Chondrocyte (in vitro differentiated cells): ENCODE measurements at regions not wholly inside any gene's neighbourhood (a gene's known extent, or its start where the extent isn't known, plus 50 kb on each side); places are given as distances from the start of the nearest gene placed in this dataset.

ENCODE experiments used
- DNase-seq: peaks from one replicate; pipeline ENCODE4 v3.0.0; 2021; ENCODE audit warnings: mixed read lengths, low spot score
- H3K27ac Mint-ChIP-seq: one replicate; pipeline ENCODE4 v1.8.0; 2021; ENCODE audit warnings: mild to moderate bottlenecking, moderate library complexity, mixed read lengths; ENCODE audit not compliant: unreplicated experiment
- H3K27me3 Mint-ChIP-seq: 2 replicates; pipeline ENCODE4 v1.8.0; 2021; ENCODE audit warnings: low read depth, mixed read lengths
- H3K36me3 Mint-ChIP-seq: 2 replicates; pipeline ENCODE4 v1.8.0; 2021; ENCODE audit warnings: low read depth, mixed read lengths
- H3K4me1 Mint-ChIP-seq: 2 replicates; pipeline ENCODE4 v1.8.0; 2021; ENCODE audit warnings: low read depth, mild to moderate bottlenecking, mixed read lengths
- H3K4me3 Mint-ChIP-seq: one replicate; pipeline ENCODE4 v1.8.0; 2021; ENCODE audit warnings: mild to moderate bottlenecking, moderate library complexity, mixed read lengths; ENCODE audit not compliant: unreplicated experiment
- H3K9me3 Mint-ChIP-seq: 2 replicates; pipeline ENCODE4 v1.8.0; 2021; ENCODE audit warnings: low read depth, mixed read lengths
- TF ChIP-seq, protein P1 (sequence below): fragments of 200-600 bp; sonication (generic); IDR thresholded peaks from 2 replicates; pipeline ENCODE4 v1.5.0; 2021; ENCODE audit warnings: antibody characterized with exemption, mild to moderate bottlenecking, moderate library complexity

DNA sequence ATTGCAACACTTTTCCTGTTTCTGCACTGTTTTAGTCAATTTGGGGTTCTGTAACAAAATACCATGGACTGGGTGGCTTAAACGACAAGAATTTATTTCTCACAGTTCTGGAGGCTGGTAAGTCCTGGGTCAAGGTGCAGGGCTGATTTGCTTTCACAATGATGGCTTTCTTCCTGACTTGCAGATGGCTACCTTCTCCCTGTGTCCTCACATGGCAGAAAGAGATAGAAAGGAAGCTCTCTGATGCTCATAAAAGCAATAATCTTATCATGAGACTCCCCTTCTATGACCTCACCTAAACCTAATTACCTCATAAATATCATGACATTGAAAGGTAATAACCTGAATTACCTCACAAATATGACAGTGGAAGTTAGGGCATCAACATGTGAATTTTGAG, 511.5 kb upstream of the CITED2 start:
- no peak for DNase-seq
- no peaks in the 10 kb centered on the region for H3K36me3 Mint-ChIP-seq
- no peak overlapping the region for H3K4me3 Mint-ChIP-seq
- no peaks in the 10 kb centered on the region for H3K9me3 Mint-ChIP-seq
- no peaks in the 10 kb centered on the region for H3K27me3 Mint-ChIP-seq
- peaks cover 55% of the 10 kb centered on the region for H3K4me1 Mint-ChIP-seq
- TF ChIP-seq, protein P1, sequence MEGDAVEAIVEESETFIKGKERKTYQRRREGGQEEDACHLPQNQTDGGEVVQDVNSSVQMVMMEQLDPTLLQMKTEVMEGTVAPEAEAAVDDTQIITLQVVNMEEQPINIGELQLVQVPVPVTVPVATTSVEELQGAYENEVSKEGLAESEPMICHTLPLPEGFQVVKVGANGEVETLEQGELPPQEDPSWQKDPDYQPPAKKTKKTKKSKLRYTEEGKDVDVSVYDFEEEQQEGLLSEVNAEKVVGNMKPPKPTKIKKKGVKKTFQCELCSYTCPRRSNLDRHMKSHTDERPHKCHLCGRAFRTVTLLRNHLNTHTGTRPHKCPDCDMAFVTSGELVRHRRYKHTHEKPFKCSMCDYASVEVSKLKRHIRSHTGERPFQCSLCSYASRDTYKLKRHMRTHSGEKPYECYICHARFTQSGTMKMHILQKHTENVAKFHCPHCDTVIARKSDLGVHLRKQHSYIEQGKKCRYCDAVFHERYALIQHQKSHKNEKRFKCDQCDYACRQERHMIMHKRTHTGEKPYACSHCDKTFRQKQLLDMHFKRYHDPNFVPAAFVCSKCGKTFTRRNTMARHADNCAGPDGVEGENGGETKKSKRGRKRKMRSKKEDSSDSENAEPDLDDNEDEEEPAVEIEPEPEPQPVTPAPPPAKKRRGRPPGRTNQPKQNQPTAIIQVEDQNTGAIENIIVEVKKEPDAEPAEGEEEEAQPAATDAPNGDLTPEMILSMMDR, result no peak
- H3K27ac Mint-ChIP-seq, result no peak overlapping the region

DNA sequence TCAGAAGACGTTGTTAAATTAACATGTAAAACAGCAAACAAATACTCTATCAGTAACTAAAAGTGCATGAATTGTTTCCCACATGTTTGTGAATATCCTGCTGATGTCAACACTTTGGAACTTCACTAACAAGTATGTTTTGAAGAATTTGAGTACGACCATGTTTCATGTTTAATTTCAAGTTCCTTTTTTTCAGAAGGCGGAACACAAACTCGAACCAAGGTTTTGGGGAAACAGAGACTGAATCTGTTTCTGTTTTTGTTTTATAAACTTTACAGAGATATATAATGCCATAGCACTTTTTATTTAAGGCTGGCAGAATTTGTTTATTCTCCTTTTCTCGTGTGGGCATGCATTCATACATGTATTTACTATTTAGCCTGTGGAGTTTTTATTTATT, 509.3 kb upstream of the CITED2 start:
- Mint-ChIP-seq H3K27me3 (no peaks in the 10 kb centered on the region), H3K9me3 (no peaks in the 10 kb centered on the region), H3K36me3 (no peaks in the 10 kb centered on the region), H3K4me3 (no peak overlapping the region), H3K27ac (peak overlapping the region; percentile 61), H3K4me1 (peaks cover 58% of the 10 kb centered on the region)
- no peak for DNase-seq
- TF ChIP-seq, protein P1, result no peak

DNA sequence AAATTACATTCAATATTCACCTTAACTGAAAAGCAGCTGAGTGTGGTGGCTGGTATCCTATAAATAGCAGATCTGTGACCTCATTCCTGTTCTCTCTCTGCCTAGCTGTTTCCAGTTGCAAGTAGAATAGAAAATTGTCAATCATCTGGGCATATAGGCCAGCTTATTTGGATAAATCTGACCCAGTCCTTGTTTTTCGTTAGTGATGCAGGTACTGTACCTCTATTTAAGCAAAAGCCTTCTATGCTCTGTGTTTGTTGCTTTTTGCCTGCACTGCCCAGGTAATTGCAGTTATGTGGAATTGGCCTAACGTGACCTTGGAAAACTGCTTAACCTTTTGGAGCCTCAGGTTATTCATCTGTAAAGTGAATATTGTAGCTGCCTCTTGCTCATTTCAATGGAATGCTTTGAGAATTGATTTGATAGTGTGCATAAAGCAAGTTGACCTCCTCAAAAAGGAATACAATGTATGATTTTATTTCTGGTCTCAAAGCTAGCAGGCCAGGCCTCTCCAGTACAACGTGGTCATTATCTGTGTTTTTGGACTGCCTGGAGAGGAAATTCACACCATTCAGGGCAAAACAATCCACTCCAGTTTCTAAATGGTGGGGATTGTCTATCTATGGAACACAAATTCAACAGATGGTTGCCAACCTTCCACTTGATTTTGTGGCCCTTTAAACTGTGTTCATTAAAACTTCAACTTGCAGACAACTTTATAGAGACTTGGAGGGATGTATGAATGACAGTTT, 508.7 kb upstream of the CITED2 start:
- TF ChIP-seq, protein P1, result no peak
- DNase-seq, result no peak
- H3K4me3 Mint-ChIP-seq, result no peak overlapping the region

DNA sequence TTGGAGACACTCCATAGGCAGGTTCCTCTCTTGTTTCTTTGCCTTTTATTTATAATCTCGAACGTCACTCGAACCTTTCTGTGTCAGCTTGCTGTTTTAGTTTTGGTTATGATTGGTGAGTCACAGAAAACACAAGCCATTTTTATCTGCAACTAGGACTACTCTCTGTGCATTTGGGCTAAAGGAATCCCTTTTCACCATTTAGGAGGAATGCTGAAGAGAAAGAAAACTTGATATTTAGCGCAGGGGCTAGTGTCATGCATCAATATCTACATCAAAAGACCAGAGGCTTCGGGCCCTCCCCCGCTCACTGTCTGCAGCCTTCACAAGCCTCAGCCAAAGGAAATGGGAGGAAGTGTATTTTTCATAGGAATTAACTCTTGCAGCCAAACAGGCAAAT, 507.8 kb upstream of the CITED2 start:
- Mint-ChIP-seq H3K27me3 (no peaks in the 10 kb centered on the region), H3K9me3 (no peaks in the 10 kb centered on the region), H3K4me3 (peak overlapping the region; percentile 51), H3K36me3 (no peaks in the 10 kb centered on the region), H3K4me1 (peaks cover 47% of the 10 kb centered on the region), H3K27ac (peak overlapping the region; percentile 86)
- TF ChIP-seq, protein P1, result no peak
- no peak for DNase-seq

More for the DNA sequence above, 508.7 kb upstream of the CITED2 start:
- H3K4me1 Mint-ChIP-seq, result peaks cover 52% of the 10 kb centered on the region
- no peaks in the 10 kb centered on the region for H3K36me3 Mint-ChIP-seq
- H3K9me3 Mint-ChIP-seq, result no peaks in the 10 kb centered on the region
- H3K27me3 Mint-ChIP-seq, result no peaks in the 10 kb centered on the region
- H3K27ac Mint-ChIP-seq, result peak overlapping the region; percentile 86

DNA sequence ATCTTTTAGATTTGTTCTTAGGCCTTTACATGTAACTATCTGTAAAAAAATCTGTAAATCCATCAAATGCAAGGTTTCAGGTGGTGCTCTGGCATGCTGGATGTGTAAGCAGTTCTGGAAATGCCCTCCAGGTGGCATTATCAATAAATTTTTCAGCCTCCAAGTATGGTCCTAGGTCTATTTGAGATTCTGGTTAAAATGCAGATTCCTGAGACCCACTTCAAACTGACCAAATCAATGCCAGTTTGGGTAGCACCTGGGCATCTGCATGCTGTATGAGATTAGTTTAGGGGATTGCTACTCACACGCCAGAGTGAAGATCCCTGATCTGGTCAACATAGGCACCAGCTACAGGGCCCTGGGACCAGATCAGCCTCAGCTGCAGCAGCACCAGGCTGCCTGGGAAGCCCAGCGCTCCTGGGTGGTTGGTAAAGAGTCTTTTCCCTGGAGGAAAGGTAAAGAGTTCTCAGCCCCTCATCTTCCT, 507.3 kb upstream of the CITED2 start:
- H3K4me3 Mint-ChIP-seq, result peak overlapping the region; percentile 51
- TF ChIP-seq, protein P1, result peak; percentile 78
- no peak for DNase-seq

More for the DNA sequence above, 507.3 kb upstream of the CITED2 start:
- peak overlapping the region; percentile 86 for H3K27ac Mint-ChIP-seq
- peaks cover 44% of the 10 kb centered on the region for H3K4me1 Mint-ChIP-seq
- H3K9me3 Mint-ChIP-seq, result no peaks in the 10 kb centered on the region
- H3K36me3 Mint-ChIP-seq, result no peaks in the 10 kb centered on the region
- H3K27me3 Mint-ChIP-seq, result no peaks in the 10 kb centered on the region
